OCI-LY1 (cell line): ENCODE measurements at regions not wholly inside any gene's neighbourhood (a gene's known extent, or its start where the extent isn't known, plus 50 kb on each side); places are given as distances from the start of the nearest gene placed in this dataset.

Experiments
- CTCF ChIP-seq: fragments of 200-600 bp; sonication (generic), shearing (Covaris generic); IDR thresholded peaks from 2 replicates; pipeline ENCODE4 v1.5.1; 2017; ENCODE audit warnings: mild to moderate bottlenecking, antibody characterized with exemption, low read length, moderate library complexity, mixed read lengths
- EZH2 ChIP-seq: fragments of 200-600 bp; sonication (generic), shearing (Covaris generic); IDR thresholded peaks from 2 replicates; pipeline ENCODE4 v1.8.0; 2017; ENCODE audit warnings: borderline replicate concordance, mixed run types, mild to moderate bottlenecking, antibody characterized with exemption, low read length, moderate library complexity, mixed read lengths

- TF ChIP-seq CTCF (no peak), EZH2 (no peak)
These were observed 422.2 kb downstream of the ZNF385D start for GRCh38 chr3:21328711-21329390.
